Mesenchymal stem cell (in vitro differentiated cells and primary cell): ENCODE measurements at regions not wholly inside any gene's neighbourhood (a gene's known extent, or its start where the extent isn't known, plus 50 kb on each side); places are given as distances from the start of the nearest gene placed in this dataset. TPM values are rescaled to one million over a fixed set of nuclear protein-coding genes. Genes with fewer than 3 reads are reported as not detected.

Source experiments
- DNase-seq: peaks from one replicate; pipeline ENCODE4 v3.0.0-alpha.2; 2013
- H2AFZ ChIP-seq: one replicate; pipeline ENCODE4 v1.6.1; 2013; ENCODE audit warnings: low read depth, mild to moderate bottlenecking, control low read depth, inconsistent platforms, low read length, moderate library complexity
- H2AK5ac ChIP-seq: 2 replicates; pipeline ENCODE4 v1.6.1; 2013; ENCODE audit warnings: low read length, moderate library complexity, mild to moderate bottlenecking, inconsistent platforms; ENCODE audit not compliant: severe bottlenecking
- H2BK120ac ChIP-seq: one replicate; pipeline ENCODE4 v1.6.1; 2013; ENCODE audit warnings: low read depth, mild to moderate bottlenecking, inconsistent platforms, low read length, moderate library complexity
- H2BK12ac ChIP-seq, 2 experiments: one replicate each; pipeline ENCODE4 v1.6.1; 2013; ENCODE audit warnings: inconsistent platforms in 2 of 2, low read length in 2 of 2, mild to moderate bottlenecking in 2 of 2, moderate library complexity in 2 of 2, control low read depth in 1 of 2
- H2BK15ac ChIP-seq: one replicate; pipeline ENCODE4 v1.6.1; 2013; ENCODE audit warnings: mild to moderate bottlenecking, low read depth, inconsistent platforms; ENCODE audit not compliant: poor library complexity, severe bottlenecking
- H2BK5ac ChIP-seq: 2 replicates; pipeline ENCODE4 v1.6.1; 2013; ENCODE audit warnings: low read depth, mild to moderate bottlenecking, low read length, control low read depth, inconsistent platforms; ENCODE audit not compliant: poor library complexity, severe bottlenecking
- H3K14ac ChIP-seq, 2 experiments: one replicate each; pipeline ENCODE4 v1.6.1; 2013; ENCODE audit warnings: inconsistent platforms in 2 of 2, low read length in 2 of 2, control low read depth in 1 of 2, mild to moderate bottlenecking in 1 of 2, moderate library complexity in 1 of 2
- H3K18ac ChIP-seq, 2 experiments: one replicate each; pipeline ENCODE4 v1.6.1; 2013; ENCODE audit warnings: inconsistent platforms in 2 of 2, low read length in 2 of 2, control low read depth in 1 of 2, low read depth in 1 of 2, mild to moderate bottlenecking in 1 of 2
- H3K23ac ChIP-seq, 2 experiments: one replicate each; pipeline ENCODE4 v1.6.1; 2013; ENCODE audit warnings: inconsistent platforms in 2 of 2, low read length in 2 of 2, mild to moderate bottlenecking in 2 of 2, moderate library complexity in 2 of 2, control low read depth in 1 of 2
- H3K27ac ChIP-seq: 2 replicates; pipeline ENCODE4 v1.5.1; 2013; ENCODE audit warnings: mild to moderate bottlenecking, moderate library complexity, low read length, control low read depth, inconsistent platforms; ENCODE audit not compliant: poor library complexity, severe bottlenecking
- H3K27me3 ChIP-seq, 2 experiments: 2 replicates each; pipeline versions ENCODE4 v1.6.1 to v1.7.0; 2013; ENCODE audit warnings: low read length in 2 of 2, mild to moderate bottlenecking in 2 of 2, moderate library complexity in 2 of 2, control low read depth in 1 of 2, inconsistent platforms in 1 of 2; ENCODE audit not compliant: control insufficient read depth in 1 of 2, insufficient read depth in 1 of 2
- H3K36me3 ChIP-seq, 2 experiments: 2 replicates each; pipeline versions ENCODE4 v1.6.1 to v1.7.0; 2013; ENCODE audit warnings: low read length in 2 of 2, control low read depth in 1 of 2, inconsistent platforms in 1 of 2, low read depth in 1 of 2, mild to moderate bottlenecking in 1 of 2; ENCODE audit not compliant: insufficient read depth in 2 of 2, control insufficient read depth in 1 of 2
- H3K4ac ChIP-seq, 2 experiments: one replicate each; pipeline ENCODE4 v1.6.1; 2013; ENCODE audit warnings: inconsistent platforms in 2 of 2, low read length in 2 of 2, mild to moderate bottlenecking in 2 of 2, moderate library complexity in 2 of 2, control low read depth in 1 of 2, low read depth in 1 of 2
- H3K4me1 ChIP-seq: 2 replicates; pipeline ENCODE4 v1.6.1; 2013; ENCODE audit warnings: low read depth, low read length, control low read depth; ENCODE audit not compliant: control insufficient read depth, insufficient read depth
- H3K4me2 ChIP-seq: 2 replicates; pipeline ENCODE4 v1.6.1; 2013; ENCODE audit warnings: low read length, mild to moderate bottlenecking, inconsistent platforms; ENCODE audit not compliant: poor library complexity, severe bottlenecking
- H3K4me3 ChIP-seq, 2 experiments: 2 replicates each; pipeline versions ENCODE4 v1.5.1 to v1.7.0; 2013; ENCODE audit warnings: low read length in 2 of 2, mild to moderate bottlenecking in 2 of 2, control low read depth in 1 of 2, low read depth in 1 of 2; ENCODE audit not compliant: insufficient read depth in 1 of 2
- H3K79me1 ChIP-seq: replicated peaks from 2 replicates; pipeline ENCODE4 v1.6.1; 2013; ENCODE audit warnings: mild to moderate bottlenecking, control low read depth, low read length, inconsistent platforms; ENCODE audit not compliant: poor library complexity, severe bottlenecking
- H3K9ac ChIP-seq: 2 replicates; pipeline ENCODE4 v1.7.0; 2013; ENCODE audit warnings: mild to moderate bottlenecking, low read length, moderate library complexity
- H3K9me3 ChIP-seq: 2 replicates; pipeline ENCODE4 v1.7.0; 2013; ENCODE audit warnings: mild to moderate bottlenecking, low read length; ENCODE audit not compliant: control insufficient read depth
- H4K8ac ChIP-seq: one replicate; pipeline ENCODE4 v1.6.1; 2013; ENCODE audit warnings: inconsistent platforms, mild to moderate bottlenecking, low read length, moderate library complexity
- H4K91ac ChIP-seq: one replicate; pipeline ENCODE4 v1.6.1; 2013; ENCODE audit warnings: mild to moderate bottlenecking, low read length, inconsistent platforms
- WGBS: methylation state at CpG from one replicate; pipeline ENCODE4 v1.1.7; 2013; ENCODE audit warnings: mixed read lengths; 5-methylcytosine and 5-hydroxymethylcytosine counted together
- small RNA-seq: library from polyadenylated mRNA; stranded (forward); fragments of <200 nt; extraction: miRNeasy Mini kit (QIAGEN cat#:217004); gene quantifications from one replicate; pipeline ENCODE3, GENCODE V24; 2013; ENCODE audit warnings: low read depth

GRCh38 chr15:56783156-56783856 lies 50.0 kb upstream of the ZNF280D start:
- Histone ChIP-seq H4K91ac (no peak overlapping the region), H3K23ac (no peak overlapping the region), H2BK12ac (no peak overlapping the region), H4K8ac (no peak overlapping the region), H3K4ac (no peak overlapping the region), H2BK120ac (no peak overlapping the region), H3K36me3 (no peaks in the 10 kb centered on the region), H2AFZ (no peak overlapping the region), H3K9me3 (peaks cover 1% of the 10 kb centered on the region), H3K27me3 (no peaks in the 10 kb centered on the region), H3K14ac (no peak overlapping the region), H3K27ac (no peak overlapping the region), H3K4me3 (no peak overlapping the region), H2AK5ac (no peak overlapping the region), H3K9ac (no peak overlapping the region), H3K4me1 (peaks cover 4% of the 10 kb centered on the region), H2BK5ac (no peak overlapping the region), H2BK15ac (no peak overlapping the region), H3K18ac (no peak overlapping the region), H3K4me2 (no peak overlapping the region), H3K79me1 (no peaks in the 10 kb centered on the region)
- peak; percentile 27 for DNase-seq
- WGBS, result 93% methylated on average over 7 of the region's 7 CpGs

Small RNA genes in the stretch of these regions (small RNA-seq; reads per million reads assigned to genes)
- gene AC090517.1 (not detected), gene AC090517.3 (not detected)
